SH-SY5Y (cell line): ENCODE measurements at regions not wholly inside any gene's neighbourhood (a gene's known extent, or its start where the extent isn't known, plus 50 kb on each side); places are given as distances from the start of the nearest gene placed in this dataset.

Experiments
- GATA2 ChIP-seq: IDR thresholded peaks from 2 replicates; pipeline ENCODE4 v1.6.1; 2011; ENCODE audit warnings: mild to moderate bottlenecking, low read depth, low read length
- GATA3 ChIP-seq: IDR thresholded peaks from 2 replicates; pipeline ENCODE4 v1.6.1; 2011; ENCODE audit warnings: low read depth, mild to moderate bottlenecking, low read length, moderate library complexity

GRCh38 chr11:32039149-32039548, 51.7 kb upstream of the RCN1 start:
- no peak for TF ChIP-seq GATA3
- no peak for TF ChIP-seq GATA2

DNA sequence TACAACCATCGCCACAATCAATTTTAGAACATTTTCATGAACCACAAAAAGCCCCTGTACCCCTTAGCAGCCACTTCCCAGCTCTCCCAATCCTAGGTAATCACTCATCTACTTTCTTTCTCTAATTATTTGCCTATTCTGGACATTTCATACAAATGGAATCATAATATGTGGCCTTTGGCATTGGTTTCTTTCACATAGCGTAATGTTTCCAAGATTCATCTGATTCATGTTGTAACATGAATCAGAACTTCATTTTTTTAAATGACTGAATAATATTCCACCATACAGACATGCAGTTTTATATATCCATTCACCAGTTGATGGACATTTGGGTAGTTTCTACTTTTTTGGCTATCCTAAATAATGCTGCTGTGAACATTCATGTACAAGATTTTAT, 56.2 kb upstream of the RCN1 start:
- TF ChIP-seq GATA3 = no peak
- no peak for TF ChIP-seq GATA2

DNA sequence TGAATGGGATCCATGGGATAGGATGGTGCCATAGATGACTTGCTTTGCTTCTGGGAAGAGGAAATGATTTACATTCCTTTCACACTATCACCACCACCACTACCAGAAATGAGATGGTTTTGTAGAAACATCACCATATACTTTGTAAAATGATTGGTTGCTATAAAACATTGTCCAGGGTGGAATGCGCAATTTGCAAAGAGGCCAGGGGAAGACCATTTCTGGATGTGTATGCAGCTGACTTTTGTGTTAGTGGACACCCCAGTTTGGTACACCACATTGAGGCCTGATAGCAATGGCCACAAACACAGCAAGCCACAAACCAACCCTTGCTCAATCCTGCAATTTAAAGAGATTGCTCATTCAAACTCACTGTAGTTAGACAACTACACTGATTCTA, 56.7 kb upstream of the RCN1 start:
- TF ChIP-seq GATA2 (no peak), GATA3 (no peak)

DNA sequence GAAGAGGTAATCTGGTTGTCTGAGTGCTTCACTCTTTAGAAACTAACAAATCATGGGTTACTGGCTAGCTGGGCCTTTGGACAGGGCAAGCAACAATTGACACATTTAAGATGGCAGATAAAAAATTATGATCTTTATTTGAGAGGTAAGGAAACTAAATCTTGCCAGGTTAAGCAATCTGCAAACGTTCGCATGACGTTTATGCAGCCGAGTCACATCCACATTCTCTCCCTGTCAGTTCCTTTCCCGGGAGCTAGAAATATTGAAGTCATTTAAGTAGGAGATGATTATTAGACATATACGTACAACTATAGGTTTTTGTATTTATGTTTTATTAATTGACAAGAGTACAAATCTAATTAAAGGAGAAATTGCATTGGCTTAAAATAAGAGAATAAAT, 57.4 kb upstream of the RCN1 start:
- TF ChIP-seq GATA3 = no peak
- TF ChIP-seq GATA2 = no peak

DNA sequence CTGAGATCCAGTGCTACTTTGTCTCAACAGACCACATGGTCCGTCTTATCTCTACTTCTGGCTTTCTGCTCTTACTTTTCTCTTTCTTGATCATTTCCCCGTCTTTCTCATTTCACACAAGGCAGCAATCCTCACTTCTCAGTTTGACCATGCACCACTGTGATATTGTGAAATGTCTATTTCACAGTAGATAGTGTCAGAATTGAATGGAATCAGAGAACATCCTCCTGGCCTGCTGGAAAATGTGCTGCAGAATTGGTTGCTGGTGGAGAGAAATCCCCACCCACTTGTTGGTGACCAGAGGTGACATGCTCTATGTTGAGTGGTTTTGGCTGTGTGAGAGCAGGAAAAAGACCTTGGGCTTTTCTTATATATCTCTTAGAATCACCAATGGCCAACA, 57.8 kb upstream of the RCN1 start:
- TF ChIP-seq GATA3 (no peak), GATA2 (no peak)

GRCh38 chr11:32032478-32032877, 58.4 kb upstream of the RCN1 start:
- TF ChIP-seq GATA3 (no peak), GATA2 (no peak)

DNA sequence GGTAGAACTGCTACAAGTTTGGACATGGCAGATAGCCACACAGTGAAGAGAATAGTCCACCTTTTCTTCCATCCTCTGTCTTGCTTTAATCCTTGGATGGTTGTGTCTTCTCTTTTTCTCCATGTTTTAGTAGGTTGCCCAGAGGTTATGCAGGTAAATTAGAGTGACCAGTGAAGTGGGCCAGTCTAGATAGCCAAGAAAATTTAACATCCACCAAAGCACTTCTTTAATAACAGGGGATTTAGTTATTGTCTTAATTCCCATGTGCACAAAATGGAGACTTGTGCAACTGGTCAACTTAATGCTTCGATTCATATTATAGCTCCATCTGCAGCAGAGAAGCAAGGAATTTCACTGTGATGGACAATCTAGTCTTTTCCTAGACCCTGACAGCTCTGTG, 58.8 kb upstream of the RCN1 start:
- TF ChIP-seq GATA2 (no peak), GATA3 (no peak)

GRCh38 chr11:32030875-32031503, 59.9 kb upstream of the RCN1 start:
- no peak for TF ChIP-seq GATA2
- no peak for TF ChIP-seq GATA3

GRCh38 chr11:32029721-32030120, 61.2 kb upstream of the RCN1 start:
- TF ChIP-seq GATA3 = no peak
- TF ChIP-seq GATA2 = no peak

GRCh38 chr11:32028201-32028600, 62.7 kb upstream of the RCN1 start:
- TF ChIP-seq GATA2 (no peak), GATA3 (no peak)

DNA sequence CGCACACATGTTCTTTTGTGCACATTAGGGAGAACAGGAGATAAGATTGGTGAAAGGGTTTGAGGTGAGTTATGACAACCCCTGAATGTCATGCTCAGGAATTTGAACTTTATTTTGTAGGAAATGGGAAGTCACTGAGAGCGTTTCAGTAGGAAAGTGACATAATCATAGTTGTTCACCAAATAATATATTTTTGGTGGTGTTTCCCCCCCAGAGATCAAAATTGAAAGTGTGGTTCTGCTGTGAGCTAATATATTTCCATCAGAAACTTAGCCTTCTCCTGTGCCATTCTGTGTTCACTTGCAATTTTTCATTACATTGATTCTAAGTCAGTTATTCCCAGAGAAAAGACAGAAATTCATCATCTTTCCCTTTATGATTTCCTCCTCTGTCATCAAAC, 64.1 kb upstream of the RCN1 start:
- TF ChIP-seq GATA2 = no peak
- TF ChIP-seq GATA3 = no peak

DNA sequence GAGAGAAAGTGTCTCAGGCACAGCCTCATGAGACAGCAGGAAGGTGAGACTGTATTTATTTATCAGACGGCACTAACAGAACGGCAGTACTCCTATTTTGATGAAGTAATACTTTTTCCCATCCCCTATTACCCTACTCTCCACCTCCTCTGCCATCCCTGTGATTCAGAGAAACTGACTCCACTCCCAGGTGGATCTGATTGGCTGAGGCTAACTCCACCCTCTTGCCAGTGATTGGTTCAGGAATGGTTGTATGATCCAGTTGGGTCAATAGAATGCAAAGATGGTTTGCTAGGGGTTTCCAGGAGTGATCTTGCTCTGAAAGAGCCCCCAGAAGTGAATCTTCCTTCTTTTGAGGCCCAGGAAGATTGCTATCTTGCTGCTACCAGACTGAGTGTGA, 65.9 kb upstream of the RCN1 start:
- TF ChIP-seq GATA3 (no peak), GATA2 (no peak)

- TF ChIP-seq GATA2 (no peak), GATA3 (no peak)
Measured at GRCh38 chr11:32023370-32024305, 67.2 kb upstream of the RCN1 start.

DNA sequence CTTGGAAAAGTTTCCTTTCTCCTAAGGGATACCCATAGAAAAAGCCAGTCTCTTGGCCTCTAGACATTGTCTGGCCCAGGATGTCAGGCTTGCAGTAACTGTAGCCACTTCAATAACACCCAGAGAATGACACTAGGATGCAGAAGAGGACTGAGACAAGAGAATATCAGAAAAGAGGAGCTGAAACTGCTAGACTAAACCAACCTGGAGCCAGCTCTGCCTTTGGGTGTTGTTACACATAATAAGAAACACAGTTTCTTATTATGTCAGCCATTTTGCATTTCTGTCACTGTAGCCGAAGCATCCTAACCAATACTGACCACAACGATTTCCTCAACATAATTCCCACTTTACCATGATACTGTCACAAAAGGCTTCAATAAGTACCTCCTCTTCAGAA, 72.2 kb upstream of the RCN1 start:
- TF ChIP-seq GATA2 (no peak), GATA3 (no peak)

DNA sequence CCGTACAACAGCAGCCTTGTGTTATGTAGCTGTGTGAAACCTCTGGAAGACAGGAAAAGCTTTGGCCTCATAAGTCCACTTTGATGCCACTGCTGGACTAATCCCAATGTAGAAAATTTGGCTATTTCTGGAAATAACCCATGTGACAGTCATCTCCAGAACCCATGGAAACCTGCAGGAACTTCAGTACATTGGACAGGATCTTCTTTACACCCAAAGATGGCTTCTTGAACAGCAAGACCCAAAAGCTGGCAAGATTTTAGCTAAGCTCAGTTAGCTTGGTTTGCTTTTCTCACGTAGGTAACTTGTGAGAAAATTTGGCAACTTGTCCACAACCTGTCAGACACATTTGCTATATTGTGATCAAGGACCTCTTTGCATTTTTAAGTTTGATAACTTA, 74.8 kb upstream of the RCN1 start:
- TF ChIP-seq GATA2 (no peak), GATA3 (no peak)

GRCh38 chr11:32015427-32015826, 75.4 kb upstream of the RCN1 start:
- TF ChIP-seq GATA3 (no peak), GATA2 (no peak)
